SK-N-SH treated with all-trans-retinoic acid at 6 μM for 48 hours (cell line): ENCODE measurements at regions not wholly inside any gene's neighbourhood (a gene's known extent, or its start where the extent isn't known, plus 50 kb on each side); places are given as distances from the start of the nearest gene placed in this dataset.

ENCODE experiments used
- ATAC-seq: fragments of 200-7000 bp; cut with Tn5 transposase; 3 replicates; pipeline ENCODE4 v1.9.1; 2020; ENCODE audit warnings: mild to moderate bottlenecking, moderate library complexity
- ARNTL ChIP-seq: fragments of 450-650 bp; formaldehyde crosslinking; IDR thresholded peaks from 2 replicates; pipeline ENCODE4 v1.5.0; 2020; ENCODE audit warnings: low read depth, mild to moderate bottlenecking, moderate library complexity, borderline replicate concordance
- BACH2 ChIP-seq: fragments of 250-450 bp; sonication (Bioruptor Pico); IDR thresholded peaks from 2 replicates; pipeline ENCODE4 v1.9.0; 2021; ENCODE audit warnings: mild to moderate bottlenecking, borderline replicate concordance
- CREB5 ChIP-seq: fragments of 250-450 bp; sonication (Bioruptor Pico); IDR thresholded peaks from 2 replicates; pipeline ENCODE4 v1.5.1; 2020; ENCODE audit warnings: low read depth, mild to moderate bottlenecking, moderate library complexity
- CSDC2 ChIP-seq: fragments of 250-450 bp; sonication (Bioruptor Pico); IDR thresholded peaks from 2 replicates; pipeline ENCODE4 v1.5.0; 2020; ENCODE audit warnings: mild to moderate bottlenecking, moderate library complexity
- CSRNP3 ChIP-seq: fragments of 250-450 bp; sonication (Bioruptor Pico); IDR thresholded peaks from 2 replicates; pipeline ENCODE4 v1.5.1; 2021; ENCODE audit warnings: mild to moderate bottlenecking, moderate library complexity
- ESRRG ChIP-seq: fragments of 250-450 bp; sonication (Bioruptor Pico); IDR thresholded peaks from 2 replicates; pipeline ENCODE4 v1.6.1; 2021; ENCODE audit warnings: mild to moderate bottlenecking
- GLIS3 ChIP-seq: fragments of 250-450 bp; sonication (Bioruptor Pico); IDR thresholded peaks from 2 replicates; pipeline ENCODE4 v1.5.0; 2020; ENCODE audit warnings: mild to moderate bottlenecking, moderate library complexity
- ISL1 ChIP-seq: fragments of 250-450 bp; sonication (Bioruptor Pico); IDR thresholded peaks from 2 replicates; pipeline ENCODE4 v2.1.2; 2022; ENCODE audit warnings: mild to moderate bottlenecking, moderate library complexity
- OSR1 ChIP-seq: fragments of 250-450 bp; sonication (Bioruptor Pico); IDR thresholded peaks from 2 replicates; pipeline ENCODE4 v1.8.0; 2022; ENCODE audit warnings: moderate library complexity, mild to moderate bottlenecking, inconsistent platforms
- PATZ1 ChIP-seq: fragments of 250-450 bp; sonication (Bioruptor Pico); IDR thresholded peaks from 2 replicates; pipeline ENCODE4 v1.8.0; 2020; ENCODE audit warnings: mild to moderate bottlenecking, moderate library complexity, borderline replicate concordance
- PPARA ChIP-seq: fragments of 250-450 bp; sonication (Bioruptor Pico); IDR thresholded peaks from 2 replicates; pipeline ENCODE4 v1.5.0; 2020; ENCODE audit warnings: mild to moderate bottlenecking, borderline replicate concordance
- RARB ChIP-seq: fragments of 250-450 bp; sonication (Bioruptor Pico); IDR thresholded peaks from 2 replicates; pipeline ENCODE4 v1.8.0; 2021; ENCODE audit warnings: mild to moderate bottlenecking, moderate library complexity
- SNAI2 ChIP-seq: fragments of 250-450 bp; sonication (Bioruptor Pico); IDR thresholded peaks from 2 replicates; pipeline ENCODE4 v1.5.0; 2020; ENCODE audit warnings: mild to moderate bottlenecking, moderate library complexity
- TCF4 ChIP-seq: fragments of 250-450 bp; sonication (Bioruptor Pico); IDR thresholded peaks from 2 replicates; pipeline ENCODE4 v1.8.0; 2021; ENCODE audit warnings: mild to moderate bottlenecking, moderate library complexity, borderline replicate concordance
- TOX ChIP-seq: fragments of 250-450 bp; sonication (Bioruptor Pico); IDR thresholded peaks from 2 replicates; pipeline ENCODE4 v1.8.0; 2021; ENCODE audit warnings: mild to moderate bottlenecking, moderate library complexity, borderline replicate concordance
- TSHZ2 ChIP-seq: fragments of 250-450 bp; sonication (Bioruptor Pico); IDR thresholded peaks from 2 replicates; pipeline ENCODE4 v1.5.0; 2020; ENCODE audit warnings: mild to moderate bottlenecking, moderate library complexity
- ZC3H10 ChIP-seq: fragments of 250-450 bp; sonication (Bioruptor Pico); IDR thresholded peaks from 2 replicates; pipeline ENCODE4 v1.5.1; 2021; ENCODE audit warnings: mild to moderate bottlenecking, moderate library complexity
- ZFP3 ChIP-seq: fragments of 250-450 bp; sonication (Bioruptor Pico); IDR thresholded peaks from 2 replicates; pipeline ENCODE4 v1.5.0; 2020; ENCODE audit warnings: mild to moderate bottlenecking, moderate library complexity
- ZFP30 ChIP-seq: fragments of 450-650 bp; formaldehyde crosslinking; IDR thresholded peaks from 2 replicates; pipeline ENCODE4 v1.5.0; 2022; ENCODE audit warnings: mild to moderate bottlenecking, moderate library complexity
- ZNF565 ChIP-seq: fragments of 450-650 bp; formaldehyde crosslinking; conservative IDR thresholded peaks from 2 replicates; pipeline ENCODE4 v1.5.0; 2020; ENCODE audit warnings: low read depth, mild to moderate bottlenecking, moderate library complexity
- ZNF70 ChIP-seq: fragments of 450-650 bp; formaldehyde crosslinking; IDR thresholded peaks from 2 replicates; pipeline ENCODE4 v1.5.0; 2020; ENCODE audit warnings: mild to moderate bottlenecking, moderate library complexity
- ZNF8 ChIP-seq: fragments of 450-650 bp; formaldehyde crosslinking; IDR thresholded peaks from 2 replicates; pipeline ENCODE4 v1.5.0; 2020; ENCODE audit warnings: mild to moderate bottlenecking, moderate library complexity
- TF ChIP-seq, protein P1 (sequence below): fragments of 250-450 bp; sonication (Bioruptor Pico); IDR thresholded peaks from 2 replicates; pipeline ENCODE4 v1.8.0; 2021; ENCODE audit warnings: low read depth, mild to moderate bottlenecking, moderate library complexity, borderline replicate concordance

DNA sequence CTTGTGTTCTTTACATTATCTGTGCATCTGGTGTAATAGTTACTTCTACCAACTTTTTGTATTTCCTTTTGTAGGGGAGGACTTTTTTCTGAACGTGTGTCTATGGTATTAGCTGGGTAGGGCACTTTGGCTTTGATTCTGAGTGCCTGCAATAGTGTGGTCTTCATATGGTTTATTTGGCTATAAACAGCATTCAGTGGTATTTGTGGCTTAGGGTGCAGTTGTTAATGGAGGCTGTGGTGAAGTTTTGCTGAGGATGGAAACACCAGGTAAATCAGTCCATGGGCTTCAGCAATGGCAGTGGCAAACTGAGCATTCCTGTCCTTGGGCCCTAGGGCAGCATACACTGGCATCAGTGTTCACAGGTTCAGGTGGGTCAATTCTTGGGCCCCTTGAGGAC is 230.6 kb upstream of the CTNNB1 start:
- TF ChIP-seq ZNF70 (CRISPR knock-in tag) (no peak), ZFP3 (CRISPR knock-in tag) (no peak), PATZ1 (CRISPR knock-in tag) (no peak), CSRNP3 (CRISPR knock-in tag) (no peak), ESRRG (CRISPR knock-in tag) (no peak), GLIS3 (CRISPR knock-in tag) (no peak), CSDC2 (CRISPR knock-in tag) (no peak), TOX (CRISPR knock-in tag) (no peak), TCF4 (CRISPR knock-in tag) (no peak), ARNTL (CRISPR knock-in tag) (no peak), ZC3H10 (CRISPR knock-in tag) (no peak), ZNF565 (no peak), ZNF8 (CRISPR knock-in tag) (no peak), PPARA (CRISPR knock-in tag) (no peak), BACH2 (no peak), OSR1 (CRISPR knock-in tag) (no peak), SNAI2 (CRISPR knock-in tag) (no peak), TSHZ2 (CRISPR knock-in tag) (no peak), RARB (no peak)
- no peak for ATAC-seq

GRCh38 chr3:40969341-40969740 is 230.0 kb upstream of the CTNNB1 start:
- TF ChIP-seq ISL1 (no peak), ZNF8 (CRISPR knock-in tag) (no peak), PPARA (CRISPR knock-in tag) (no peak), TCF4 (CRISPR knock-in tag) (no peak), CSRNP3 (CRISPR knock-in tag) (no peak), CREB5 (CRISPR knock-in tag) (no peak), ZFP30 (CRISPR knock-in tag) (no peak), CSDC2 (CRISPR knock-in tag) (no peak), ZFP3 (CRISPR knock-in tag) (no peak), ARNTL (CRISPR knock-in tag) (no peak), GLIS3 (CRISPR knock-in tag) (no peak), OSR1 (CRISPR knock-in tag) (no peak), ZNF565 (no peak), TOX (CRISPR knock-in tag) (no peak), ESRRG (CRISPR knock-in tag) (no peak)
- TF ChIP-seq, protein P1, sequence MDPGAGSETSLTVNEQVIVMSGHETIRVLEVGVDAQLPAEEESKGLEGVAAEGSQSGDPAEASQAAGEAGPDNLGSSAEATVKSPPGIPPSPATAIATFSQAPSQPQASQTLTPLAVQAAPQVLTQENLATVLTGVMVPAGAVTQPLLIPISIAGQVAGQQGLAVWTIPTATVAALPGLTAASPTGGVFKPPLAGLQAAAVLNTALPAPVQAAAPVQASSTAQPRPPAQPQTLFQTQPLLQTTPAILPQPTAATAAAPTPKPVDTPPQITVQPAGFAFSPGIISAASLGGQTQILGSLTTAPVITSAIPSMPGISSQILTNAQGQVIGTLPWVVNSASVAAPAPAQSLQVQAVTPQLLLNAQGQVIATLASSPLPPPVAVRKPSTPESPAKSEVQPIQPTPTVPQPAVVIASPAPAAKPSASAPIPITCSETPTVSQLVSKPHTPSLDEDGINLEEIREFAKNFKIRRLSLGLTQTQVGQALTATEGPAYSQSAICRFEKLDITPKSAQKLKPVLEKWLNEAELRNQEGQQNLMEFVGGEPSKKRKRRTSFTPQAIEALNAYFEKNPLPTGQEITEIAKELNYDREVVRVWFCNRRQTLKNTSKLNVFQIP, result no peak
- no peak for ATAC-seq
